GM10266 (cell line): ENCODE measurements at regions not wholly inside any gene's neighbourhood (a gene's known extent, or its start where the extent isn't known, plus 50 kb on each side); places are given as distances from the start of the nearest gene placed in this dataset.
"Not testable (repeated sequence)": the region's sequence is repeated elsewhere in the genome, so short reads cannot be mapped to it uniquely, and the experiment has no call there.

Experiments used
- DNase-seq: peaks from one replicate; pipeline ENCODE4 v3.0.0; 2012; ENCODE audit errors: extremely low spot score

GRCh38 chr21:10405331-10405730 is 116.1 kb upstream of the TPTE start:
- DNase-seq = not testable (repeated sequence)

GRCh38 chr21:10409786-10410185 is 111.6 kb upstream of the TPTE start:
- DNase-seq = not testable (repeated sequence)

GRCh38 chr21:10410354-10410929 is 110.9 kb upstream of the TPTE start:
- DNase-seq = not testable (repeated sequence)

GRCh38 chr21:10411776-10412526 is 109.4 kb upstream of the TPTE start:
- DNase-seq = not testable (repeated sequence)

- not testable (repeated sequence) for DNase-seq
Observed at GRCh38 chr21:10412928-10413246, 108.5 kb upstream of the TPTE start.

GRCh38 chr21:10413247-10414120 is 107.9 kb upstream of the TPTE start:
- DNase-seq = not testable (repeated sequence)

- DNase-seq = not testable (repeated sequence)
Observed at GRCh38 chr21:10414121-10414924, 107.1 kb upstream of the TPTE start.

GRCh38 chr21:10414925-10415254 is 106.5 kb upstream of the TPTE start:
- DNase-seq = not testable (repeated sequence)

GRCh38 chr21:10415456-10415855 is 105.9 kb upstream of the TPTE start:
- DNase-seq = not testable (repeated sequence)

GRCh38 chr21:10415859-10416258 is 105.5 kb upstream of the TPTE start:
- not testable (repeated sequence) for DNase-seq

- DNase-seq = peak; percentile 11
Observed at GRCh38 chr21:10416691-10417447, 104.5 kb upstream of the TPTE start.

- peak; percentile 23 for DNase-seq
Observed at GRCh38 chr21:10417551-10418002, 103.8 kb upstream of the TPTE start.

GRCh38 chr21:10418250-10419048 is 102.9 kb upstream of the TPTE start:
- peak; percentile 8 for DNase-seq

- not testable (repeated sequence) for DNase-seq
Observed at GRCh38 chr21:10421199-10421598, 100.2 kb upstream of the TPTE start.

GRCh38 chr21:10421601-10422000 is 99.8 kb upstream of the TPTE start:
- not testable (repeated sequence) for DNase-seq

- peak; percentile 35 for DNase-seq
Observed at GRCh38 chr21:10424097-10424886, 97.1 kb upstream of the TPTE start.

GRCh38 chr21:10424887-10425145 is 96.6 kb upstream of the TPTE start:
- not testable (repeated sequence) for DNase-seq
